A549 (cell line): ENCODE measurements at regions not wholly inside any gene's neighbourhood (a gene's known extent, or its start where the extent isn't known, plus 50 kb on each side); places are given as distances from the start of the nearest gene placed in this dataset.

Experiments used
- ATAC-seq, 2 experiments: fragments of 200-7000 bp in 1 of 2; fragments of >200 bp in 1 of 2; cut with Nextera tagmentation in 1 of 2; cut with Tn5 transposase in 1 of 2; 3 replicates each; pipeline versions ENCODE4 v1.8.0 to v1.9.1; 2018 to 2020; ENCODE audit warnings: mild to moderate bottlenecking in 1 of 2, moderate library complexity in 1 of 2
- CTCF ChIA-PET: fragments of 300-600 bp; sonication (Branson Sonifier 250); formaldehyde crosslinking; extraction: SDS; loops from one replicate; lab custom pipeline; 2021; ENCODE audit warnings: antibody characterized with exemption, inconsistent platforms; lab: Yijun Ruan, JAX
- POLR2A ChIA-PET: fragments of 350-600 bp; formaldehyde crosslinking; extraction: SDS; loops from one replicate; lab custom pipeline; 2021; ENCODE audit warnings: antibody characterized with exemption, inconsistent platforms; lab: Yijun Ruan, JAX
- DNase-seq, 2 experiments: peaks; one replicate each; pipeline versions ENCODE4 v3.0.0 to v3.0.0-alpha.2; 2011 to 2016; ENCODE audit warnings: low read depth in 1 of 2, low spot score in 1 of 2
- FAIRE-seq: peaks from 2 replicates; lab custom pipeline; 2011; peaks lifted over from hg19 to GRCh38; lab: Jason Lieb, UNC
- H3K27ac ChIP-seq, 2 experiments: fragments of >200 bp; sonication (Bioruptor Twin); formaldehyde crosslinking; 3 replicates each; pipeline ENCODE4 v1.5.1; 2016 to 2017
- H3K4me1 ChIP-seq: fragments of >200 bp; sonication (Bioruptor Twin); formaldehyde crosslinking; 3 replicates; pipeline ENCODE4 v1.6.1; 2016
- H3K4me2 ChIP-seq: fragments of >200 bp; sonication (Bioruptor Twin); formaldehyde crosslinking; 3 replicates; pipeline ENCODE4 v1.6.1; 2016
- H3K4me3 ChIP-seq: fragments of >200 bp; sonication (Bioruptor Twin); formaldehyde crosslinking; 3 replicates; pipeline ENCODE4 v1.5.1; 2016
- H3K9me3 ChIP-seq: fragments of >200 bp; sonication (Bioruptor Twin); formaldehyde crosslinking; 3 replicates; pipeline ENCODE4 v1.6.1; 2016
- BHLHE40 ChIP-seq: IDR thresholded peaks from 2 replicates; pipeline ENCODE4 v1.6.1; 2012; ENCODE audit warnings: low read depth, low read length, inconsistent platforms
- CBX8 ChIP-seq: fragments of 200-600 bp; sonication (generic); IDR thresholded peaks from 2 replicates; pipeline ENCODE4 v1.6.1; 2016
- E2F6 ChIP-seq: IDR thresholded peaks from 2 replicates; pipeline ENCODE4 v1.6.1; 2012; ENCODE audit warnings: low read depth, borderline replicate concordance
- HDAC2 ChIP-seq: fragments of 200-600 bp; sonication (generic); IDR thresholded peaks from 2 replicates; pipeline ENCODE4 v1.6.1; 2016
- HMGXB4 ChIP-seq: fragments of 250-450 bp; sonication (Bioruptor Pico); IDR thresholded peaks from 2 replicates; pipeline ENCODE4 v1.5.0; 2021; ENCODE audit warnings: mild to moderate bottlenecking, moderate library complexity, borderline replicate concordance
- HOXB5 ChIP-seq: fragments of 250-450 bp; sonication (Bioruptor Pico); IDR thresholded peaks from 2 replicates; pipeline ENCODE4 v1.5.0; 2020; ENCODE audit warnings: mild to moderate bottlenecking, moderate library complexity
- JUN ChIP-seq, 2 experiments: fragments of >200 bp; sonication (Bioruptor Twin); formaldehyde crosslinking; IDR thresholded peaks; 2 replicates in 1 of 2; 3 replicates in 1 of 2; pipeline ENCODE4 v1.6.1; 2016 to 2017
- KDM1A ChIP-seq: fragments of 200-600 bp; sonication (generic); IDR thresholded peaks from 2 replicates; pipeline ENCODE4 v1.6.1; 2016; ENCODE audit warnings: low read depth, mild to moderate bottlenecking
- MAX ChIP-seq: IDR thresholded peaks from 2 replicates; pipeline ENCODE4 v1.6.1; 2012
- MAZ ChIP-seq: fragments of 150-350 bp; IDR thresholded peaks from 2 replicates; pipeline ENCODE4 v1.6.1; 2014; ENCODE audit warnings: antibody characterized with exemption, low read depth, low read length, borderline replicate concordance
- MYC ChIP-seq: IDR thresholded peaks from 2 replicates; pipeline ENCODE4 v1.6.1; 2012; ENCODE audit warnings: mild to moderate bottlenecking, inconsistent platforms, low read length, improper control_type of control experiment, borderline replicate concordance
- NPAS2 ChIP-seq: fragments of 250-450 bp; sonication (Bioruptor Pico); IDR thresholded peaks from 2 replicates; pipeline ENCODE4 v1.8.0; 2022; ENCODE audit warnings: mild to moderate bottlenecking, moderate library complexity, borderline replicate concordance
- NR3C1 ChIP-seq: fragments of >200 bp; sonication (Bioruptor Twin); formaldehyde crosslinking; IDR thresholded peaks from 3 replicates; pipeline ENCODE4 v1.6.1; 2017
- POLR2A ChIP-seq: IDR thresholded peaks from 2 replicates; pipeline ENCODE4 v1.6.1; 2012; ENCODE audit warnings: mild to moderate bottlenecking, low read length
- POLR2AphosphoS2 ChIP-seq: conservative IDR thresholded peaks from 2 replicates; pipeline ENCODE4 v1.6.1; 2012; ENCODE audit warnings: low read length, improper control_type of control experiment, inconsistent platforms
- RARB ChIP-seq: fragments of 250-450 bp; sonication (Bioruptor Pico); IDR thresholded peaks from 2 replicates; pipeline ENCODE4 v1.8.0; 2021; ENCODE audit warnings: mild to moderate bottlenecking, moderate library complexity
- RCOR1 ChIP-seq: fragments of 150-350 bp; IDR thresholded peaks from 2 replicates; pipeline ENCODE4 v1.6.1; 2014; ENCODE audit warnings: antibody characterized with exemption, low read length, low read depth
- USF2 ChIP-seq: fragments of 450-650 bp; IDR thresholded peaks from 2 replicates; pipeline ENCODE4 v1.6.1; 2014; ENCODE audit warnings: antibody characterized with exemption
- ZNF302 ChIP-seq: fragments of 250-450 bp; sonication (Bioruptor Pico); IDR thresholded peaks from 2 replicates; pipeline ENCODE4 v1.9.0; 2021; ENCODE audit warnings: inconsistent platforms, mild to moderate bottlenecking, moderate library complexity
- WGBS: methylation state at CpG from one replicate; pipeline ENCODE4 v1.1.6; 2017; ENCODE audit errors: missing lambda C conversion rate; 5-methylcytosine and 5-hydroxymethylcytosine counted together

- Histone ChIP-seq H3K4me2 (no peak overlapping the region), H3K4me1 (no peaks in the 10 kb centered on the region), H3K27ac (no peak overlapping the region), H3K4me3 (no peak overlapping the region), H3K9me3 (no peaks in the 10 kb centered on the region)
- WGBS = 0% methylated on average over 2 of the region's 2 CpGs
- POLR2A ChIA-PET = no interaction called here
- ATAC-seq = no peak
- CTCF ChIA-PET = no interaction called here
- TF ChIP-seq MAZ (no peak), HDAC2 (no peak), NR3C1 (no peak), POLR2A (no peak), POLR2AphosphoS2 (no peak), E2F6 (no peak), MAX (no peak), BHLHE40 (no peak)
- FAIRE-seq = no peak
- no peak for DNase-seq
Measured at GRCh38 chr21:30104241-30104640, 62.4 kb downstream of the CLDN17 start.

DNA sequence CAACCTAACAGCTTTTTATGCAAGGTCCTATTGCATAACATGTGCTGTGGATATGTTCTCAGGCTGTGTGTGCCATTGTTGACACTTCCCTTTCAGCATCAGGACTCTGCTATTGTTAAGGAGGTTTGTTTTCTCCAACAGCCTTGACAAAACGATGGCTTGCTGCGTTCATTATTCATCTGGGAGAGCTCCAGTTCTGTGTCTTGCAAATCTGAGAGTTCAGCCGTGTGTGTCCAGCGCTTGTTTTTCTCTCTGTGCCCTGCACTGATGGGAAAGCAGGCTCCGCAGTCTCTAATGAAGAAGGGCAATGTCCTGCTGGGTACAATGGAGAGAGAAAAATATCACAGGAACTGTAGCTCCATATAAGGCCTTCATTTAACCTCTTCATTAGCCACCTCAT lies 63.7 kb downstream of the CLDN17 start:
- no peaks in the 10 kb centered on the region for H3K9me3 ChIP-seq
- TF ChIP-seq HOXB5 = no peak
- no peak for TF ChIP-seq MYC
- no peak for TF ChIP-seq POLR2A
- TF ChIP-seq, all 56 proteins: peak for 0
- ATAC-seq (no peak), DNase-seq (no peak), FAIRE-seq (no peak)
- H3K4me3 ChIP-seq = no peak overlapping the region
- no peaks in the 10 kb centered on the region for H3K4me1 ChIP-seq
- H3K4me2 ChIP-seq = no peak overlapping the region
- no peak overlapping the region for H3K27ac ChIP-seq
- 14% methylated on average over 4 of the region's 5 CpGs for WGBS
- ChIA-PET POLR2A (no interaction called here), CTCF (interaction anchor here (0.7 kb wide), 1 partner anchor 1522 kb away, joined by 5 read pairs; no protein-coding TSS in a partner anchor)

DNA sequence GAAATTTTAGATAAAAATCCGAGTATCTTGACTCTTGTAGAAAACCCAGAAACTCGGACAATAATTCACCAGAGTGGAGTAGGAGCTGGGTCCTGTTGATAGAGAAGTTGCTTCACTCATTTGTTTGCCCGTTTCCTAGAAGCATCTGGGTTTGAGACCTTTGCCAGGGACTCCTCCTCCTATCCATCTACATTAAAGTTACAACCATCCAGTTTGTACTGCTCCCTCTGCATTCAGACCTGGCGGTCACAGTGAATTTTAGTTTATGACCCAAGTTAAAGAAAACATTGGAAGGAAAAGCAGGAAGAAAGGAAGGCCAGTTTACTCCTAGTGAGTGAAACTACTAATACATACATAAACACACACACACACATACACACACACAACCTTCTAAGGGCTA lies 64.6 kb downstream of the CLDN17 start:
- ATAC-seq (no peak), FAIRE-seq (no peak), DNase-seq (no peak)
- Histone ChIP-seq H3K4me2 (no peak overlapping the region), H3K4me1 (no peaks in the 10 kb centered on the region), H3K9me3 (no peaks in the 10 kb centered on the region), H3K4me3 (no peak overlapping the region), H3K27ac (no peak overlapping the region)
- WGBS = 20% methylated on average over 4 of the region's 4 CpGs
- POLR2A ChIA-PET = no interaction called here
- no peak for TF ChIP-seq POLR2A
- no peak for TF ChIP-seq USF2
- TF ChIP-seq RARB (CRISPR knock-in tag) = no peak
- TF ChIP-seq HMGXB4 (CRISPR knock-in tag) = no peak
- no peak for TF ChIP-seq CBX8
- no peak for TF ChIP-seq KDM1A
- TF ChIP-seq POLR2AphosphoS2 = no peak
- TF ChIP-seq MAX = no peak
- TF ChIP-seq ZNF302 (CRISPR knock-in tag) = no peak
- TF ChIP-seq RCOR1 = no peak
- TF ChIP-seq MAZ = no peak
- no peak for TF ChIP-seq MYC
- TF ChIP-seq JUN (IDR thresholded peaks at IDR 0.05) = no peak
- TF ChIP-seq NPAS2 (CRISPR knock-in tag) = no peak
- CTCF ChIA-PET = no interaction called here
